HUES48 (cell line): ENCODE measurements at regions not wholly inside any gene's neighbourhood (a gene's known extent, or its start where the extent isn't known, plus 50 kb on each side); places are given as distances from the start of the nearest gene placed in this dataset.

Source experiments
- H3K27ac ChIP-seq: one replicate; pipeline ENCODE4 v1.7.0; 2013; ENCODE audit warnings: low read depth, low read length, inconsistent platforms
- H3K27me3 ChIP-seq: 2 replicates; pipeline ENCODE4 v1.6.1; 2013; ENCODE audit warnings: mild to moderate bottlenecking, low read length; ENCODE audit not compliant: control insufficient read depth, insufficient read depth
- H3K36me3 ChIP-seq: 2 replicates; pipeline ENCODE4 v1.6.1; 2013; ENCODE audit warnings: low read length; ENCODE audit not compliant: control insufficient read depth, insufficient read depth
- H3K4me1 ChIP-seq: 2 replicates; pipeline ENCODE4 v1.6.1; 2013; ENCODE audit warnings: mild to moderate bottlenecking, low read length; ENCODE audit not compliant: control insufficient read depth, insufficient read depth
- H3K4me3 ChIP-seq: 2 replicates; pipeline ENCODE4 v1.5.1; 2013; ENCODE audit warnings: mild to moderate bottlenecking, low read depth, low read length
- H3K9ac ChIP-seq: 2 replicates; pipeline ENCODE4 v1.6.1; 2013; ENCODE audit warnings: mild to moderate bottlenecking, low read depth, low read length, moderate library complexity
- H3K9me3 ChIP-seq: 2 replicates; pipeline ENCODE4 v1.6.1; 2013; ENCODE audit warnings: low read length; ENCODE audit not compliant: control insufficient read depth, insufficient read depth

- Histone ChIP-seq H3K27me3 (peaks cover under 1% of the 10 kb centered on the region; the same call in 1 of the 2 replicates), H3K9ac (no peak overlapping the region), H3K36me3 (no peaks in the 10 kb centered on the region), H3K27ac (no peak overlapping the region), H3K4me1 (no peaks in the 10 kb centered on the region), H3K4me3 (no peak overlapping the region), H3K9me3 (no peaks in the 10 kb centered on the region)
These were observed 112.0 kb upstream of the SIRPA start for GRCh38 chr20:1783245-1783644.

GRCh38 chr20:1782181-1782580, 113.0 kb upstream of the SIRPA start:
- peaks cover 3% of the 10 kb centered on the region; the same call in 1 of the 2 replicates for H3K27me3 ChIP-seq
- H3K27ac ChIP-seq: no peak overlapping the region
- H3K9me3 ChIP-seq: no peaks in the 10 kb centered on the region
- H3K4me1 ChIP-seq: no peaks in the 10 kb centered on the region
- H3K9ac ChIP-seq: no peak overlapping the region
- no peak overlapping the region for H3K4me3 ChIP-seq
- H3K36me3 ChIP-seq: no peaks in the 10 kb centered on the region

- no peak overlapping the region for H3K27ac ChIP-seq
- peaks cover 3% of the 10 kb centered on the region; the same call in 1 of the 2 replicates for H3K27me3 ChIP-seq
- H3K9me3 ChIP-seq: no peaks in the 10 kb centered on the region
- no peaks in the 10 kb centered on the region for H3K36me3 ChIP-seq
- H3K9ac ChIP-seq: no peak overlapping the region
- H3K4me3 ChIP-seq: no peak overlapping the region
- H3K4me1 ChIP-seq: peaks cover 11% of the 10 kb centered on the region
These were observed 115.6 kb upstream of the SIRPA start for GRCh38 chr20:1779567-1779966.

- Histone ChIP-seq H3K9ac (no peak overlapping the region), H3K4me3 (no peak overlapping the region), H3K4me1 (peaks cover 11% of the 10 kb centered on the region), H3K27ac (no peak overlapping the region), H3K27me3 (peaks cover 3% of the 10 kb centered on the region; the same call in 1 of the 2 replicates), H3K9me3 (no peaks in the 10 kb centered on the region), H3K36me3 (no peaks in the 10 kb centered on the region)
These were observed 116.9 kb upstream of the SIRPA start for GRCh38 chr20:1778338-1778737.

- no peak overlapping the region for H3K9ac ChIP-seq
These were observed 117.8 kb upstream of the SIRPA start for GRCh38 chr20:1777476-1777820.

DNA sequence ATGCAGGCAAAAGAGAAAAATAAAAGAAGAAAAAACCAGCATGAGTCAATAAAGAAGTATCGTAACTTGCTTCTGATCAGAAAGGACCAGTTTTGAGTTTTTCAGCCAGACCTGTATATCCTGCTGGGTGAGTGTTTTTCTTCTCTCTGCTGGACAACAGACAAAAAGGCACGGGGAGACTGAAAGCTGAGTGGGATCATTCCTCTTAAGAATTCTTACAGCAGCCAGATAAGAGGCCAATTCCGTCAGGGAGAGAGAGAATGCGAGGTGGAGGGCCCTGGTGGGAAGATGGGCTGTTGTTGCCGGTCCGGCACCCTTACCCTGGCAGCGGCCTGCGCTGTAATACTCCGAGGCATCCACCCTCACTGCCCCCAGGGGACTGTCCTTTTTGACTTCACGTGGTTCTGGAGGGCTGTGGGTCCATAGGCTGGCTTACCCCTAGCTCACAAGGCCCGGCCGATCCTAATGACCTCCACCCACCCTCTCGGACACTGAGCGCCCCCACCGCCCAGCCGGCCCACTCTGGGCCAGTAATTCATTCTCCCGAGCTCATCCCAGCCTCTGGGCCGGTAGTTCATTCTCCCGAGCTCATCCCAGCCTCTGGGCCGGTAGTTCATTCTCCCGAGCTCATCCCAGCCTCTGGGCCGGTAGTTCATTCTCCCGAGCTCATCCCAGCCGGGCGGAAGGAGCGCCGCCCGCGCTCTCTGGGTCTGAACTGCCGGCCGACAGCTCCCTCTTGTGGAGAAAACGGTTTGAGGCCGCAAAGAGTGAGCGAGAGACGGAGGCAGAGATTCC, 118.3 kb upstream of the SIRPA start:
- Histone ChIP-seq H3K9ac (peak overlapping the region; percentile 75), H3K27ac (peak overlapping the region; percentile 74), H3K9me3 (no peaks in the 10 kb centered on the region), H3K4me3 (peak overlapping the region; percentile 82), H3K27me3 (peaks cover 3% of the 10 kb centered on the region; the same call in 1 of the 2 replicates), H3K4me1 (peaks cover 11% of the 10 kb centered on the region), H3K36me3 (no peaks in the 10 kb centered on the region)

More at GRCh38 chr20:1777476-1777820, 117.8 kb upstream of the SIRPA start:
- Histone ChIP-seq H3K36me3 (no peaks in the 10 kb centered on the region), H3K4me1 (peaks cover 11% of the 10 kb centered on the region), H3K27ac (peak overlapping the region; percentile 74), H3K27me3 (peaks cover 3% of the 10 kb centered on the region; the same call in 1 of the 2 replicates), H3K4me3 (no peak overlapping the region; the same call in 1 of the 2 replicates), H3K9me3 (no peaks in the 10 kb centered on the region)

DNA sequence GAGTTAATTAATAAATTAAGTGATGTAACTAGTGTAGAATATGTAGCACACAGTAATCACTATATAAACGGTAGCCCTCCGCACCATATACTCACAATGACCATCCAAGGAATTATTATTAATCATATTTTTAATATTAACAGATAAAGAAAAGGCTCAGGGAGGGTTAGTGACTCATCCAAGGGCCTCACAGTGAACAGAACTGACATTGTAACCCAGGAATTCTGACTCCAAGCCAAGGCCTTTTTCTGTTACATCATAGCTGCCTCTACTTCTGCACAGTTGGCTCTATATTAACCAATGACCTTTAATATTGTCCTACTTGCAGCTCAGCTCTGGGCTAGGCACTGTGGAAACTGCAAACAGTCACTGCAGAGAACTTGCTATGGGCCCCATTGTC, 117.5 kb upstream of the SIRPG start:
- H3K9ac ChIP-seq: no peak overlapping the region
- H3K4me3 ChIP-seq: no peak overlapping the region
- H3K36me3 ChIP-seq: no peaks in the 10 kb centered on the region
- H3K27me3 ChIP-seq: peaks cover 3% of the 10 kb centered on the region; the same call in 1 of the 2 replicates
- H3K4me1 ChIP-seq: peaks cover 11% of the 10 kb centered on the region
- no peaks in the 10 kb centered on the region for H3K9me3 ChIP-seq
- no peak overlapping the region for H3K27ac ChIP-seq

- Histone ChIP-seq H3K4me3 (no peak overlapping the region), H3K27ac (no peak overlapping the region), H3K9ac (no peak overlapping the region), H3K27me3 (peaks cover 3% of the 10 kb centered on the region; the same call in 1 of the 2 replicates), H3K4me1 (peaks cover 11% of the 10 kb centered on the region), H3K36me3 (no peaks in the 10 kb centered on the region), H3K9me3 (no peaks in the 10 kb centered on the region)
These were observed 116.9 kb upstream of the SIRPG start for GRCh38 chr20:1774479-1774878.

- H3K4me3 ChIP-seq: no peak overlapping the region
- H3K36me3 ChIP-seq: no peaks in the 10 kb centered on the region
- H3K4me1 ChIP-seq: peaks cover 11% of the 10 kb centered on the region
- peaks cover 3% of the 10 kb centered on the region; the same call in 1 of the 2 replicates for H3K27me3 ChIP-seq
- no peak overlapping the region for H3K9ac ChIP-seq
- no peak overlapping the region for H3K27ac ChIP-seq
- H3K9me3 ChIP-seq: no peaks in the 10 kb centered on the region
These were observed 116.2 kb upstream of the SIRPG start for GRCh38 chr20:1773816-1774215.

- H3K4me3 ChIP-seq: no peak overlapping the region
- peaks cover 6% of the 10 kb centered on the region for H3K27me3 ChIP-seq
- no peak overlapping the region for H3K27ac ChIP-seq
- no peaks in the 10 kb centered on the region for H3K4me1 ChIP-seq
- H3K36me3 ChIP-seq: no peaks in the 10 kb centered on the region
- H3K9ac ChIP-seq: no peak overlapping the region
- no peaks in the 10 kb centered on the region for H3K9me3 ChIP-seq
These were observed 111.9 kb upstream of the SIRPG start for GRCh38 chr20:1769491-1769890.

DNA sequence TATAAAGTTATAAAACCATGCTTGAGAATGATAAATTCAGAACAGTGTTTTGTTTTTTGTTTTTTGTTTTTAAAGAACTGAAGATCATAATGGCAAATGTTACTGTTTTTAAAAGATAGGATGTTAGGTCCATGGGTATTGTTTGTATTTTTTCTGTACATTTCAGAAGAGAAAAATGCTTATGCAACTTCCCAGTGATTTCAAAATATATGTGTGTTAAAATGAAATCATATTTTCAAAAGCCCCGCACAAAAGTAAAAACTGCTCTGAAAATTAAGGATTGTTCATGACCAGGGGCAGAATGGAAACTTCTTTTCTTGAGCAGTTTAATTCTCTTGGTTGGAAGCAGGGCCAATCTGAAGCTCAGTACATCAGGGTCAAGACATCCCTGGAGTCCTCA, 109.2 kb upstream of the SIRPG start:
- no peaks in the 10 kb centered on the region for H3K4me1 ChIP-seq
- H3K9me3 ChIP-seq: no peaks in the 10 kb centered on the region
- no peaks in the 10 kb centered on the region for H3K36me3 ChIP-seq
- no peak overlapping the region for H3K4me3 ChIP-seq
- H3K27ac ChIP-seq: no peak overlapping the region
- no peak overlapping the region for H3K9ac ChIP-seq
- H3K27me3 ChIP-seq: peaks cover 6% of the 10 kb centered on the region
